WTC11 (cell line): ENCODE measurements at regions not wholly inside any gene's neighbourhood (a gene's known extent, or its start where the extent isn't known, plus 50 kb on each side); places are given as distances from the start of the nearest gene placed in this dataset.

Experiments
- ATAC-seq: fragments of 200-7000 bp; cut with Tn5 transposase; 2 replicates; pipeline ENCODE4 v1.10.0; 2021; ENCODE audit warnings: mild to moderate bottlenecking, moderate library complexity
- CTCF ChIA-PET: fragments of 300-600 bp; sonication (Branson Sonifier 250); formaldehyde crosslinking; loops from one replicate; lab custom pipeline; 2021; ENCODE audit warnings: antibody characterized with exemption; lab: Charles Lee
- POLR2A ChIA-PET: fragments of 350-600 bp; sonication (Branson Sonifier 250); formaldehyde crosslinking; loops from one replicate; lab custom pipeline; 2021; ENCODE audit warnings: antibody characterized with exemption; lab: Charles Lee
- DNase-seq: peaks from one replicate; pipeline ENCODE4 v3.0.0; 2021; ENCODE audit warnings: low spot score
- H3K27ac Mint-ChIP-seq: 2 replicates; pipeline ENCODE4 v1.8.0; 2021; ENCODE audit warnings: mixed read lengths
- H3K27me3 Mint-ChIP-seq: 2 replicates; pipeline ENCODE4 v1.8.0; 2021; ENCODE audit warnings: low read depth, mild to moderate bottlenecking, moderate library complexity, mixed read lengths
- H3K36me3 Mint-ChIP-seq: 2 replicates; pipeline ENCODE4 v1.8.0; 2021; ENCODE audit warnings: mixed read lengths
- H3K4me1 Mint-ChIP-seq: 2 replicates; pipeline ENCODE4 v1.8.0; 2022; ENCODE audit warnings: mixed read lengths
- H3K4me3 Mint-ChIP-seq: 2 replicates; pipeline ENCODE4 v1.8.0; 2021; ENCODE audit warnings: mild to moderate bottlenecking, moderate library complexity, mixed read lengths
- H3K9me3 Mint-ChIP-seq: 2 replicates; pipeline ENCODE4 v1.8.0; 2021; ENCODE audit warnings: mixed read lengths
- CREB1 ChIP-seq: sonication (generic); formaldehyde crosslinking; IDR thresholded peaks from 2 replicates; pipeline ENCODE4 v1.8.0; 2023; ENCODE audit warnings: mild to moderate bottlenecking, missing genetic modification reagents
- FOXK1 ChIP-seq: sonication (generic); formaldehyde crosslinking; IDR thresholded peaks from 2 replicates; pipeline ENCODE4 v1.8.0; 2022; ENCODE audit warnings: mild to moderate bottlenecking, moderate library complexity, missing genetic modification reagents
- IRF2 ChIP-seq: sonication (generic); formaldehyde crosslinking; IDR thresholded peaks from 2 replicates; pipeline ENCODE4 v1.8.0; 2022; ENCODE audit warnings: low read depth, missing genetic modification reagents, borderline replicate concordance
- JUN ChIP-seq: sonication (generic); formaldehyde crosslinking; IDR thresholded peaks from 2 replicates; pipeline ENCODE4 v1.8.0; 2023; ENCODE audit warnings: mild to moderate bottlenecking, missing genetic modification reagents
- NFATC4 ChIP-seq: fragments of 250-450 bp; sonication (Bioruptor Pico); IDR thresholded peaks from 2 replicates; pipeline ENCODE4 v1.9.0; 2021; ENCODE audit warnings: mild to moderate bottlenecking
- NR3C1 ChIP-seq: sonication (generic); formaldehyde crosslinking; conservative IDR thresholded peaks from 2 replicates; pipeline ENCODE4 v1.8.1; 2023; ENCODE audit warnings: low read depth, mild to moderate bottlenecking, missing genetic modification reagents
- OVOL2 ChIP-seq: fragments of 250-450 bp; sonication (Bioruptor Pico); IDR thresholded peaks from 2 replicates; pipeline ENCODE4 v1.9.0; 2021; ENCODE audit warnings: mild to moderate bottlenecking, borderline replicate concordance
- RELA ChIP-seq: sonication (generic); formaldehyde crosslinking; IDR thresholded peaks from 2 replicates; pipeline ENCODE4 v1.8.1; 2022; ENCODE audit warnings: missing genetic modification reagents, mild to moderate bottlenecking, borderline replicate concordance
- RORB ChIP-seq: fragments of 250-450 bp; sonication (Bioruptor Pico); IDR thresholded peaks from 2 replicates; pipeline ENCODE4 v1.9.0; 2021; ENCODE audit warnings: mild to moderate bottlenecking
- SMAD3 ChIP-seq: sonication (generic); formaldehyde crosslinking; IDR thresholded peaks from 2 replicates; pipeline ENCODE4 v1.8.0; 2022; ENCODE audit warnings: missing genetic modification reagents, mild to moderate bottlenecking, borderline replicate concordance
- TEAD1 ChIP-seq: sonication (generic); formaldehyde crosslinking; IDR thresholded peaks from 2 replicates; pipeline ENCODE4 v1.8.0; 2022; ENCODE audit warnings: mild to moderate bottlenecking, missing genetic modification reagents
- TEAD4 ChIP-seq: sonication (generic); formaldehyde crosslinking; IDR thresholded peaks from 2 replicates; pipeline ENCODE4 v1.8.0; 2022; ENCODE audit warnings: mild to moderate bottlenecking, missing genetic modification reagents
- ZNF121 ChIP-seq: sonication (generic); formaldehyde crosslinking; IDR thresholded peaks from 2 replicates; pipeline ENCODE4 v1.8.0; 2023; ENCODE audit warnings: missing genetic modification reagents
- ZNF317 ChIP-seq: sonication (generic); formaldehyde crosslinking; IDR thresholded peaks from 2 replicates; pipeline ENCODE4 v1.8.1; 2023; ENCODE audit warnings: low read depth, mild to moderate bottlenecking, moderate library complexity, missing genetic modification reagents, borderline replicate concordance
- ZNF423 ChIP-seq: fragments of 250-450 bp; sonication (Bioruptor Pico); IDR thresholded peaks from 2 replicates; pipeline ENCODE4 v2.1.2; 2022; ENCODE audit warnings: mild to moderate bottlenecking, moderate library complexity
- ZNF671 ChIP-seq: fragments of 250-450 bp; sonication (Bioruptor Pico); IDR thresholded peaks from 2 replicates; pipeline ENCODE4 v1.8.0; 2021; ENCODE audit warnings: mild to moderate bottlenecking
- TF ChIP-seq, protein P1 (sequence below): sonication (generic); formaldehyde crosslinking; IDR thresholded peaks from 2 replicates; pipeline ENCODE4 v1.8.1; 2023; ENCODE audit warnings: mild to moderate bottlenecking, missing genetic modification reagents
- TF ChIP-seq, protein P2 (sequence below): sonication (generic); formaldehyde crosslinking; IDR thresholded peaks from 2 replicates; pipeline ENCODE4 v1.8.1; 2022; ENCODE audit warnings: low read depth, missing genetic modification reagents, borderline replicate concordance
- TF ChIP-seq, protein P3 (sequence below): sonication (generic); formaldehyde crosslinking; IDR thresholded peaks from 2 replicates; pipeline ENCODE4 v1.8.1; 2022; ENCODE audit warnings: mild to moderate bottlenecking, moderate library complexity, missing genetic modification reagents
- TF ChIP-seq, protein P4 (sequence below): sonication (generic); formaldehyde crosslinking; IDR thresholded peaks from 2 replicates; pipeline ENCODE4 v1.8.1; 2023; ENCODE audit warnings: mild to moderate bottlenecking, missing genetic modification reagents, moderate library complexity
- TF ChIP-seq, protein P5 (sequence below): fragments of 250-450 bp; sonication (Bioruptor Pico); IDR thresholded peaks from 2 replicates; pipeline ENCODE4 v1.9.0; 2021; ENCODE audit warnings: mild to moderate bottlenecking
- TF ChIP-seq, protein P6 (sequence below): sonication (generic); formaldehyde crosslinking; IDR thresholded peaks from 2 replicates; pipeline ENCODE4 v1.8.1; 2023; ENCODE audit warnings: mild to moderate bottlenecking, missing genetic modification reagents
- TF ChIP-seq, protein P7 (sequence below): sonication (generic); formaldehyde crosslinking; IDR thresholded peaks from 2 replicates; pipeline ENCODE4 v1.8.0; 2022; ENCODE audit warnings: mild to moderate bottlenecking, missing genetic modification reagents
- TF ChIP-seq, protein P8 (sequence below): sonication (generic); formaldehyde crosslinking; conservative IDR thresholded peaks from 2 replicates; pipeline ENCODE4 v1.8.1; 2023; ENCODE audit warnings: mild to moderate bottlenecking, low read depth, missing genetic modification reagents, moderate library complexity

DNA sequence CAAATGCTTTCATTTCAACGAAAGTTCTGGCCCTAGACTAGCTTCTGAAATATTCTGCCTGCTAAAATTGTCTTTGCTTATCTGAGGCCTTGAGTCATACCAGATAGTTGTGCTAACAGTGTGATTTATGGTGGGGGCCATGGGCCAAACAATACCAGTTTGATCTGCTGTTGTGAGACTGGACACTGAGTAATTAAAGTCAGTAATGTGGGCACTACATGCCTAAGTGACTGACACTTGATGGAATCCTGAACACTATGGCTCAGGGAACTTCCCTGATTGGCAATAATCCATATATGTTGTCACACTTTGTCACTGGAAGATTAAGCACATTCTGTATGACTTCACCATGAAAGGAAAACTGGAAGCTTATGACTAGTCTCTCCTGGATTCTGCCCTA lies 127.6 kb upstream of the CYLC2 start:
- DNase-seq (no peak), ATAC-seq (no peak)
- CTCF ChIA-PET, result no interaction called here
- Mint-ChIP-seq H3K27ac (no peak overlapping the region), H3K27me3 (no peaks in the 10 kb centered on the region), H3K4me1 (peaks cover 8% of the 10 kb centered on the region; the same call in 1 of the 2 replicates), H3K4me3 (no peak overlapping the region), H3K36me3 (no peaks in the 10 kb centered on the region), H3K9me3 (no peaks in the 10 kb centered on the region)
- TF ChIP-seq, protein P1, sequence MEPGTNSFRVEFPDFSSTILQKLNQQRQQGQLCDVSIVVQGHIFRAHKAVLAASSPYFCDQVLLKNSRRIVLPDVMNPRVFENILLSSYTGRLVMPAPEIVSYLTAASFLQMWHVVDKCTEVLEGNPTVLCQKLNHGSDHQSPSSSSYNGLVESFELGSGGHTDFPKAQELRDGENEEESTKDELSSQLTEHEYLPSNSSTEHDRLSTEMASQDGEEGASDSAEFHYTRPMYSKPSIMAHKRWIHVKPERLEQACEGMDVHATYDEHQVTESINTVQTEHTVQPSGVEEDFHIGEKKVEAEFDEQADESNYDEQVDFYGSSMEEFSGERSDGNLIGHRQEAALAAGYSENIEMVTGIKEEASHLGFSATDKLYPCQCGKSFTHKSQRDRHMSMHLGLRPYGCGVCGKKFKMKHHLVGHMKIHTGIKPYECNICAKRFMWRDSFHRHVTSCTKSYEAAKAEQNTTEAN, result no peak
- no peak for TF ChIP-seq ZNF317 (CRISPR knock-in tag)
- no peak for TF ChIP-seq IRF2 (CRISPR knock-in tag)
- TF ChIP-seq NFATC4 (CRISPR knock-in tag), result no peak
- no peak for TF ChIP-seq RORB (CRISPR knock-in tag)
- TF ChIP-seq, protein P2, sequence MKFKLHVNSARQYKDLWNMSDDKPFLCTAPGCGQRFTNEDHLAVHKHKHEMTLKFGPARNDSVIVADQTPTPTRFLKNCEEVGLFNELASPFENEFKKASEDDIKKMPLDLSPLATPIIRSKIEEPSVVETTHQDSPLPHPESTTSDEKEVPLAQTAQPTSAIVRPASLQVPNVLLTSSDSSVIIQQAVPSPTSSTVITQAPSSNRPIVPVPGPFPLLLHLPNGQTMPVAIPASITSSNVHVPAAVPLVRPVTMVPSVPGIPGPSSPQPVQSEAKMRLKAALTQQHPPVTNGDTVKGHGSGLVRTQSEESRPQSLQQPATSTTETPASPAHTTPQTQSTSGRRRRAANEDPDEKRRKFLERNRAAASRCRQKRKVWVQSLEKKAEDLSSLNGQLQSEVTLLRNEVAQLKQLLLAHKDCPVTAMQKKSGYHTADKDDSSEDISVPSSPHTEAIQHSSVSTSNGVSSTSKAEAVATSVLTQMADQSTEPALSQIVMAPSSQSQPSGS (CRISPR knock-in tag), result no peak
- TF ChIP-seq, protein P3, sequence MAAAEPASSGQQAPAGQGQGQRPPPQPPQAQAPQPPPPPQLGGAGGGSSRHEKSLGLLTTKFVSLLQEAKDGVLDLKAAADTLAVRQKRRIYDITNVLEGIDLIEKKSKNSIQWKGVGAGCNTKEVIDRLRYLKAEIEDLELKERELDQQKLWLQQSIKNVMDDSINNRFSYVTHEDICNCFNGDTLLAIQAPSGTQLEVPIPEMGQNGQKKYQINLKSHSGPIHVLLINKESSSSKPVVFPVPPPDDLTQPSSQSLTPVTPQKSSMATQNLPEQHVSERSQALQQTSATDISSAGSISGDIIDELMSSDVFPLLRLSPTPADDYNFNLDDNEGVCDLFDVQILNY (CRISPR knock-in tag), result no peak
- TF ChIP-seq SMAD3, result no peak
- TF ChIP-seq CREB1 (CRISPR knock-in tag), result no peak
- POLR2A ChIA-PET, result no interaction called here

DNA sequence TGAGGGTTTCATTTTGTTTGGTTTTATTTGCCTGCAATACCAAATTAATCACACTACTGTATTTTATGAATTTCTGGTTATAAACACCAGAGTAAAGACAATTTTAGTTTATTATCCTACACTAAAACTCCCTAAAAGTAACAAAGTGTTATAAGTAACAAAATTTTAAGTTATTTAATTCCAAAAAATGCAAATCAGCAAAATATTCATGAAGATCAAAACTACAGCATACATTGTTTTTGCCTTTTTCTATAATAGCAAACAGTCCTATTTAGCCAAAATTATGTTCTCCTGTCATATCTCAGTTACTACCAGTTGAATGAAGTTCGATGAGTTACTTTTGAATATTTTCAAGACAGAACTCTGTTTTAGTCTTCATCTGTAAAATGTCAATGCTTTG lies 132.7 kb upstream of the CYLC2 start:
- Mint-ChIP-seq H3K27ac (no peak overlapping the region), H3K4me3 (no peak overlapping the region), H3K4me1 (peaks cover 8% of the 10 kb centered on the region; the same call in 1 of the 2 replicates), H3K9me3 (no peaks in the 10 kb centered on the region), H3K36me3 (no peaks in the 10 kb centered on the region), H3K27me3 (no peaks in the 10 kb centered on the region)
- TF ChIP-seq RELA (CRISPR knock-in tag) (no peak), NR3C1 (no peak), TEAD4 (CRISPR knock-in tag) (no peak), TEAD1 (CRISPR knock-in tag) (no peak), FOXK1 (CRISPR knock-in tag) (no peak), ZNF121 (CRISPR knock-in tag) (no peak), OVOL2 (CRISPR knock-in tag) (no peak)
- TF ChIP-seq, protein P4, sequence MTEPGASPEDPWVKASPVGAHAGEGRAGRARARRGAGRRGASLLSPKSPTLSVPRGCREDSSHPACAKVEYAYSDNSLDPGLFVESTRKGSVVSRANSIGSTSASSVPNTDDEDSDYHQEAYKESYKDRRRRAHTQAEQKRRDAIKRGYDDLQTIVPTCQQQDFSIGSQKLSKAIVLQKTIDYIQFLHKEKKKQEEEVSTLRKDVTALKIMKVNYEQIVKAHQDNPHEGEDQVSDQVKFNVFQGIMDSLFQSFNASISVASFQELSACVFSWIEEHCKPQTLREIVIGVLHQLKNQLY (CRISPR knock-in tag), result no peak
- ATAC-seq, result no peak
- CTCF ChIA-PET, result no interaction called here
- no peak for DNase-seq
- POLR2A ChIA-PET, result no interaction called here

DNA sequence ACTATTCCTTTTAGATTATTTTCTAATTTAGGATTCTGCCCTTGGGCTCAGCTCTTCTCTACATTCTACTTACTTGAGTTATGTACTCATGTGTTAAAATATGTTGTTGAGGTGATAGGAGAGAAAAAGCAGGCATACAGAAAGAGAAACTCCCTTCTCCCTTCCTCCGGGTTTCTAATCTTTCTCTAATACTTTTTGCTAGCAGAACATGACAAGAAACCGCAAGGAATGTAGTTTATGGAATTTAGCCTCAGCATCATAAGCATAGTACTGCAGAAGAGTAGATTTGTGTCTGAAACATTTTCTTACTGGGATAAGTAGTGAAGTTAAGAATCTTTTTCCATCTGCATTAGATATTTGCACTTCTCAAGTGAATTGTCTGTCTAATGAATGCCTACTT lies 139.5 kb upstream of the CYLC2 start:
- no peaks in the 10 kb centered on the region for H3K4me1 Mint-ChIP-seq
- H3K9me3 Mint-ChIP-seq, result peaks cover 11% of the 10 kb centered on the region
- H3K27me3 Mint-ChIP-seq, result no peaks in the 10 kb centered on the region
- ChIA-PET POLR2A (no interaction called here), CTCF (no interaction called here)
- DNase-seq, result no peak
- ATAC-seq, result no peak
- H3K36me3 Mint-ChIP-seq, result no peaks in the 10 kb centered on the region
- H3K4me3 Mint-ChIP-seq, result no peak overlapping the region
- H3K27ac Mint-ChIP-seq, result no peak overlapping the region
- TF ChIP-seq ZNF671 (CRISPR knock-in tag) (no peak), ZNF423 (CRISPR knock-in tag) (no peak), JUN (CRISPR knock-in tag) (no peak)
- TF ChIP-seq, protein P4 (CRISPR knock-in tag), result no peak
- TF ChIP-seq, protein P5, sequence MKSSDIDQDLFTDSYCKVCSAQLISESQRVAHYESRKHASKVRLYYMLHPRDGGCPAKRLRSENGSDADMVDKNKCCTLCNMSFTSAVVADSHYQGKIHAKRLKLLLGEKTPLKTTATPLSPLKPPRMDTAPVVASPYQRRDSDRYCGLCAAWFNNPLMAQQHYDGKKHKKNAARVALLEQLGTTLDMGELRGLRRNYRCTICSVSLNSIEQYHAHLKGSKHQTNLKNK, result no peak
- TF ChIP-seq, protein P6, sequence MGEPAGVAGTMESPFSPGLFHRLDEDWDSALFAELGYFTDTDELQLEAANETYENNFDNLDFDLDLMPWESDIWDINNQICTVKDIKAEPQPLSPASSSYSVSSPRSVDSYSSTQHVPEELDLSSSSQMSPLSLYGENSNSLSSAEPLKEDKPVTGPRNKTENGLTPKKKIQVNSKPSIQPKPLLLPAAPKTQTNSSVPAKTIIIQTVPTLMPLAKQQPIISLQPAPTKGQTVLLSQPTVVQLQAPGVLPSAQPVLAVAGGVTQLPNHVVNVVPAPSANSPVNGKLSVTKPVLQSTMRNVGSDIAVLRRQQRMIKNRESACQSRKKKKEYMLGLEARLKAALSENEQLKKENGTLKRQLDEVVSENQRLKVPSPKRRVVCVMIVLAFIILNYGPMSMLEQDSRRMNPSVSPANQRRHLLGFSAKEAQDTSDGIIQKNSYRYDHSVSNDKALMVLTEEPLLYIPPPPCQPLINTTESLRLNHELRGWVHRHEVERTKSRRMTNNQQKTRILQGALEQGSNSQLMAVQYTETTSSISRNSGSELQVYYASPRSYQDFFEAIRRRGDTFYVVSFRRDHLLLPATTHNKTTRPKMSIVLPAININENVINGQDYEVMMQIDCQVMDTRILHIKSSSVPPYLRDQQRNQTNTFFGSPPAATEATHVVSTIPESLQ, result no peak
- TF ChIP-seq, protein P7, sequence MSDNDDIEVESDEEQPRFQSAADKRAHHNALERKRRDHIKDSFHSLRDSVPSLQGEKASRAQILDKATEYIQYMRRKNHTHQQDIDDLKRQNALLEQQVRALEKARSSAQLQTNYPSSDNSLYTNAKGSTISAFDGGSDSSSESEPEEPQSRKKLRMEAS (CRISPR knock-in tag), result no peak
- TF ChIP-seq, protein P8, sequence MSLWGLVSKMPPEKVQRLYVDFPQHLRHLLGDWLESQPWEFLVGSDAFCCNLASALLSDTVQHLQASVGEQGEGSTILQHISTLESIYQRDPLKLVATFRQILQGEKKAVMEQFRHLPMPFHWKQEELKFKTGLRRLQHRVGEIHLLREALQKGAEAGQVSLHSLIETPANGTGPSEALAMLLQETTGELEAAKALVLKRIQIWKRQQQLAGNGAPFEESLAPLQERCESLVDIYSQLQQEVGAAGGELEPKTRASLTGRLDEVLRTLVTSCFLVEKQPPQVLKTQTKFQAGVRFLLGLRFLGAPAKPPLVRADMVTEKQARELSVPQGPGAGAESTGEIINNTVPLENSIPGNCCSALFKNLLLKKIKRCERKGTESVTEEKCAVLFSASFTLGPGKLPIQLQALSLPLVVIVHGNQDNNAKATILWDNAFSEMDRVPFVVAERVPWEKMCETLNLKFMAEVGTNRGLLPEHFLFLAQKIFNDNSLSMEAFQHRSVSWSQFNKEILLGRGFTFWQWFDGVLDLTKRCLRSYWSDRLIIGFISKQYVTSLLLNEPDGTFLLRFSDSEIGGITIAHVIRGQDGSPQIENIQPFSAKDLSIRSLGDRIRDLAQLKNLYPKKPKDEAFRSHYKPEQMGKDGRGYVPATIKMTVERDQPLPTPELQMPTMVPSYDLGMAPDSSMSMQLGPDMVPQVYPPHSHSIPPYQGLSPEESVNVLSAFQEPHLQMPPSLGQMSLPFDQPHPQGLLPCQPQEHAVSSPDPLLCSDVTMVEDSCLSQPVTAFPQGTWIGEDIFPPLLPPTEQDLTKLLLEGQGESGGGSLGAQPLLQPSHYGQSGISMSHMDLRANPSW (CRISPR knock-in tag), result no peak
